ENCODE measurements at regions not wholly inside any gene's neighbourhood (a gene's known extent, or its start where the extent isn't known, plus 50 kb on each side); places are given as distances from the start of the nearest gene placed in this dataset.

- 88 to 100% methylated on average over 2 to 3 of the region's 4 CpGs for WGBS, 2 experiments (ENCODE audit: insufficient coverage in 2 of 2)
- Histone ChIP-seq H3K36me3 (ENCODE audit: control insufficient read depth, insufficient read depth, low read length) (no peaks in the 10 kb centered on the region), H3K4me3 (ENCODE audit: extremely low read depth, insufficient read depth, low read length, poor library complexity, severe bottlenecking) (no peak overlapping the region), H3K9me3 (ENCODE audit: control insufficient read depth, low read length) (no peaks in the 10 kb centered on the region), H3K27ac (ENCODE audit: low read depth, low read length, severe bottlenecking) (no peak overlapping the region), H3K4me1 (ENCODE audit: control insufficient read depth, insufficient read depth, low read length, poor library complexity, severe bottlenecking) (no peaks in the 10 kb centered on the region)
Measured at GRCh38 chr3:181764544-181764943, 52.8 kb downstream of the SOX2 start.

- H3K4me3 ChIP-seq (ENCODE audit: extremely low read depth, insufficient read depth, low read length, poor library complexity, severe bottlenecking) = no peak overlapping the region
- H3K9me3 ChIP-seq (ENCODE audit: control insufficient read depth, low read length) = no peaks in the 10 kb centered on the region
- H3K27ac ChIP-seq (ENCODE audit: low read depth, low read length, severe bottlenecking) = no peak overlapping the region
- no peaks in the 10 kb centered on the region for H3K4me1 ChIP-seq (ENCODE audit: control insufficient read depth, insufficient read depth, low read length, poor library complexity, severe bottlenecking)
- H3K36me3 ChIP-seq (ENCODE audit: control insufficient read depth, insufficient read depth, low read length) = no peaks in the 10 kb centered on the region
- 93% methylated on average over 2 of the region's 5 CpGs; no CpG with 5 or more reads in 1 of the 2 experiments for WGBS, 2 experiments (ENCODE audit: insufficient coverage in 2 of 2)
Measured at GRCh38 chr3:181770296-181770695, 58.6 kb downstream of the SOX2 start.

GRCh38 chr3:181771120-181771519 lies 59.4 kb downstream of the SOX2 start:
- H3K36me3 ChIP-seq (ENCODE audit: control insufficient read depth, insufficient read depth, low read length) = no peaks in the 10 kb centered on the region
- no peak overlapping the region for H3K27ac ChIP-seq (ENCODE audit: low read depth, low read length, severe bottlenecking)
- no peak overlapping the region for H3K4me3 ChIP-seq (ENCODE audit: extremely low read depth, insufficient read depth, low read length, poor library complexity, severe bottlenecking)
- H3K4me1 ChIP-seq (ENCODE audit: control insufficient read depth, insufficient read depth, low read length, poor library complexity, severe bottlenecking) = no peaks in the 10 kb centered on the region
- no peaks in the 10 kb centered on the region for H3K9me3 ChIP-seq (ENCODE audit: control insufficient read depth, low read length)
- 80% methylated on average over 1 of the region's 3 CpGs; no CpG with 5 or more reads in 1 of the 2 experiments for WGBS, 2 experiments (ENCODE audit: insufficient coverage in 2 of 2)

- WGBS, 2 experiments (ENCODE audit: insufficient coverage in 2 of 2) = 100% methylated on average over 1 of the region's 2 CpGs; no CpG with 5 or more reads in 1 of the 2 experiments
- no peaks in the 10 kb centered on the region for H3K9me3 ChIP-seq (ENCODE audit: control insufficient read depth, low read length)
- no peak overlapping the region for H3K27ac ChIP-seq (ENCODE audit: low read depth, low read length, severe bottlenecking)
- H3K36me3 ChIP-seq (ENCODE audit: control insufficient read depth, insufficient read depth, low read length) = no peaks in the 10 kb centered on the region
- no peaks in the 10 kb centered on the region for H3K4me1 ChIP-seq (ENCODE audit: control insufficient read depth, insufficient read depth, low read length, poor library complexity, severe bottlenecking)
- H3K4me3 ChIP-seq (ENCODE audit: extremely low read depth, insufficient read depth, low read length, poor library complexity, severe bottlenecking) = no peak overlapping the region
Measured at GRCh38 chr3:181772166-181772565, 60.4 kb downstream of the SOX2 start.

- Histone ChIP-seq H3K4me3 (ENCODE audit: extremely low read depth, insufficient read depth, low read length, poor library complexity, severe bottlenecking) (no peak overlapping the region), H3K36me3 (ENCODE audit: control insufficient read depth, insufficient read depth, low read length) (no peaks in the 10 kb centered on the region), H3K27ac (ENCODE audit: low read depth, low read length, severe bottlenecking) (no peak overlapping the region), H3K9me3 (ENCODE audit: control insufficient read depth, low read length) (no peaks in the 10 kb centered on the region), H3K4me1 (ENCODE audit: control insufficient read depth, insufficient read depth, low read length, poor library complexity, severe bottlenecking) (no peaks in the 10 kb centered on the region)
- WGBS, 2 experiments (ENCODE audit: insufficient coverage in 2 of 2) = 78 to 100% methylated on average over 2 to 3 of the region's 4 CpGs
Measured at GRCh38 chr3:181773921-181774320, 62.2 kb downstream of the SOX2 start.

GRCh38 chr3:181782306-181782954 lies 70.7 kb downstream of the SOX2 start:
- H3K36me3 ChIP-seq (ENCODE audit: control insufficient read depth, insufficient read depth, low read length) = no peaks in the 10 kb centered on the region
- no peaks in the 10 kb centered on the region for H3K9me3 ChIP-seq (ENCODE audit: control insufficient read depth, low read length)
- WGBS, 2 experiments (ENCODE audit: insufficient coverage in 2 of 2) = 14 to 20% methylated on average over 1 of the region's 1 CpG
- peaks cover 6% of the 10 kb centered on the region for H3K4me1 ChIP-seq (ENCODE audit: control insufficient read depth, insufficient read depth, low read length, poor library complexity, severe bottlenecking)
- H3K27ac ChIP-seq (ENCODE audit: low read depth, low read length, severe bottlenecking) = peak overlapping the region; percentile 63
- no peak overlapping the region for H3K4me3 ChIP-seq (ENCODE audit: extremely low read depth, insufficient read depth, low read length, poor library complexity, severe bottlenecking)

GRCh38 chr3:181790561-181790960 lies 78.8 kb downstream of the SOX2 start:
- 91 to 97% methylated on average over 6 of the region's 7 CpGs for WGBS, 2 experiments (ENCODE audit: insufficient coverage in 2 of 2)
- Histone ChIP-seq H3K4me3 (ENCODE audit: extremely low read depth, insufficient read depth, low read length, poor library complexity, severe bottlenecking) (no peak overlapping the region), H3K36me3 (ENCODE audit: control insufficient read depth, insufficient read depth, low read length) (no peaks in the 10 kb centered on the region), H3K4me1 (ENCODE audit: control insufficient read depth, insufficient read depth, low read length, poor library complexity, severe bottlenecking) (no peaks in the 10 kb centered on the region), H3K27ac (ENCODE audit: low read depth, low read length, severe bottlenecking) (no peak overlapping the region), H3K9me3 (ENCODE audit: control insufficient read depth, low read length) (no peaks in the 10 kb centered on the region)

GRCh38 chr3:181791056-181791955 lies 79.6 kb downstream of the SOX2 start:
- Histone ChIP-seq H3K36me3 (ENCODE audit: control insufficient read depth, insufficient read depth, low read length) (no peaks in the 10 kb centered on the region), H3K4me1 (ENCODE audit: control insufficient read depth, insufficient read depth, low read length, poor library complexity, severe bottlenecking) (no peaks in the 10 kb centered on the region), H3K27ac (ENCODE audit: low read depth, low read length, severe bottlenecking) (no peak overlapping the region), H3K4me3 (ENCODE audit: extremely low read depth, insufficient read depth, low read length, poor library complexity, severe bottlenecking) (no peak overlapping the region), H3K9me3 (ENCODE audit: control insufficient read depth, low read length) (no peaks in the 10 kb centered on the region)
- 75 to 83% methylated on average over 2 to 3 of the region's 7 CpGs for WGBS, 2 experiments (ENCODE audit: insufficient coverage in 2 of 2)

- 83 to 88% methylated on average over 6 to 7 of the region's 7 CpGs for WGBS, 2 experiments (ENCODE audit: insufficient coverage in 2 of 2)
- Histone ChIP-seq H3K27ac (ENCODE audit: low read depth, low read length, severe bottlenecking) (no peak overlapping the region), H3K36me3 (ENCODE audit: control insufficient read depth, insufficient read depth, low read length) (no peaks in the 10 kb centered on the region), H3K4me3 (ENCODE audit: extremely low read depth, insufficient read depth, low read length, poor library complexity, severe bottlenecking) (no peak overlapping the region), H3K4me1 (ENCODE audit: control insufficient read depth, insufficient read depth, low read length, poor library complexity, severe bottlenecking) (no peaks in the 10 kb centered on the region), H3K9me3 (ENCODE audit: control insufficient read depth, low read length) (no peaks in the 10 kb centered on the region)
Measured at GRCh38 chr3:181793006-181793405, 81.3 kb downstream of the SOX2 start.

- no peaks in the 10 kb centered on the region for H3K36me3 ChIP-seq (ENCODE audit: control insufficient read depth, insufficient read depth, low read length)
- no peaks in the 10 kb centered on the region for H3K4me1 ChIP-seq (ENCODE audit: control insufficient read depth, insufficient read depth, low read length, poor library complexity, severe bottlenecking)
- 100% methylated on average over 1 of the region's 4 CpGs; no CpG with 5 or more reads in 1 of the 2 experiments for WGBS, 2 experiments (ENCODE audit: insufficient coverage in 2 of 2)
- H3K9me3 ChIP-seq (ENCODE audit: control insufficient read depth, low read length) = no peaks in the 10 kb centered on the region
- no peak overlapping the region for H3K4me3 ChIP-seq (ENCODE audit: extremely low read depth, insufficient read depth, low read length, poor library complexity, severe bottlenecking)
- H3K27ac ChIP-seq (ENCODE audit: low read depth, low read length, severe bottlenecking) = no peak overlapping the region
Measured at GRCh38 chr3:181794011-181794790, 82.5 kb downstream of the SOX2 start.

Data from mesodermal cell (in vitro differentiated cells).